ENCODE measurements at regions not wholly inside any gene's neighbourhood (a gene's known extent, or its start where the extent isn't known, plus 50 kb on each side); places are given as distances from the start of the nearest gene placed in this dataset.

DNA sequence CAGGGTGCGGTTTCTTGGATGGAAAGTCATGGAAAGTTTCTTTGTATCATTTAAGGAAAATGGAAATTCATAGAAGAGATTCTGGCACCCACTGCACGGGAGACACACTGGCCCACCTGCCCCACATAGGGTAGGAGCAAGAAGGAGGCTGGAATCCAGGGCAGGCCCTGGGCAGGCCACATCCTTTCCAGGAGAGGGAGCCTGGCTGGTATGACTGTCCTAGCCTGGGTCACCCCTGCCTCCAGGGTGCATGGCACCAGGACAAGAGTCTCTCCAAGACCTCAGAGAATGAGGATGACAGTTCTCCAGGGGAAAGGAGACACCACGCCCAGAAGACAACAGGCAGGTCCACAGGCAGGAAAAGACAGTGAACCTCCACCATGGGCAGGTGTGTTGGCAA is 297.2 kb downstream of the TCERG1L start:
- TF ChIP-seq NFRKB (IDR thresholded peaks at IDR 0.05) (no peak), LEF1 (IDR thresholded peaks at IDR 0.05; ENCODE audit: borderline replicate concordance) (no peak), BHLHE40 (IDR thresholded peaks at IDR 0.05; ENCODE audit: borderline replicate concordance) (no peak), FOXA1 (IDR thresholded peaks at IDR 0.05) (no peak), FOXM1 (IDR thresholded peaks at IDR 0.05; ENCODE audit: borderline replicate concordance) (no peak), SP1 (IDR thresholded peaks at IDR 0.05) (no peak), L3MBTL2 (conservative IDR thresholded peaks at IDR 0.05) (no peak), ARNT (IDR thresholded peaks at IDR 0.05) (no peak), SUZ12 (IDR thresholded peaks at IDR 0.05) (no peak), FOXK2 (IDR thresholded peaks at IDR 0.05) (no peak)

Measured in HEK293T (cell line).